ENCODE measurements at regions not wholly inside any gene's neighbourhood (a gene's known extent, or its start where the extent isn't known, plus 50 kb on each side); places are given as distances from the start of the nearest gene placed in this dataset.
"Not testable (repeated sequence)": the region's sequence is repeated elsewhere in the genome, so short reads cannot be mapped to it uniquely, and the experiment has no call there.

DNA sequence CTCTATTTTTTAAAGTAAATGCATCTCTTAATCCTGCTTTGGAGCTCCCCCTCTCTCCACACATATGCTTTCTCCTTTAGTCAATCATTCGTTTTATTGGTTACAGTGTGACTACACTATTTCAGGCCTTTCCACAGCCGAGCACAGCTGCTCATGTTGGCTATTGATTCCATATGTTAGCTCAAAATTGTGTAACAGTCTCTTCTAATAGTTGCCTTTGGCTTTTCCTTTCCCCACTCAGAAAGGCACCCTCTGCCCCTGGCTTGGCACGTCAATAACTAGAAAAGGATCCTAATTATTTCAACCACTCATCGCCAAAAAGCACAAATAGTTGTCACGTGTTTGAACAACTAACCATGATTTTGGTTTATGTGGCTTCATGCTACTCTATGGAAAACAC lies 410.3 kb upstream of the SLC35B3 start:
- Mint-ChIP-seq H3K27me3 (no peaks in the 10 kb centered on the region), H3K36me3 (ENCODE audit: insufficient read depth) (no peaks in the 10 kb centered on the region), H3K9me3 (peaks cover 14 to 16% of the 10 kb centered on the region in 2 donors), H3K4me3 (no peak overlapping the region), H3K27ac (no peak overlapping the region), H3K4me1 (ENCODE audit: low read depth in 2 of 2) (no peaks in the 10 kb centered on the region)
- no peak for ATAC-seq (replicated peaks)
- no peak for DNase-seq

DNA sequence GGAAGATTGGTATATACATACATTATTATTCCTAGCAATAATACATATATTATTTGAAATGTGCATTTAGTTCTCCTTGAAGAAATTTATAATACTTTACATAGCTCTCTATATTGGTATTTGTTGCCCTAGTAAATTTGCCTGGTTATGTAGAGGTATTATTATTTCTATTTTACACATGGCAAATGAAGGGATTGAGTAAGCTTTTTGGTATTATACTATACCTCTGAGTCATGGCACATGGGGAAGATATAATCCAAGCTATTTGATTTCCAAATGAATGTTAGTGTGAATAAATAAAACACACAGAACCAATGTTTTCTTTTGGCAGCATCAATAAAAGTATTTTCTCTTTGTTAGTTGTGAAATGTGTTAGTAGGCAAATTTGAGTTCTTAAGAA lies 409.6 kb upstream of the SLC35B3 start:
- Mint-ChIP-seq H3K27me3 (no peaks in the 10 kb centered on the region), H3K36me3 (ENCODE audit: insufficient read depth) (no peaks in the 10 kb centered on the region), H3K4me1 (ENCODE audit: low read depth in 2 of 2) (no peaks in the 10 kb centered on the region), H3K27ac (no peak overlapping the region), H3K9me3 (peaks cover 14 to 15% of the 10 kb centered on the region in 2 donors), H3K4me3 (no peak overlapping the region)
- ATAC-seq (replicated peaks) (no peak), DNase-seq (no peak)

GRCh38 chr6:8839626-8840025 lies 404.3 kb upstream of the SLC35B3 start:
- Mint-ChIP-seq H3K4me1 (ENCODE audit: low read depth in 2 of 2) (no peaks in the 10 kb centered on the region), H3K36me3 (ENCODE audit: insufficient read depth) (no peaks in the 10 kb centered on the region), H3K4me3 (no peak overlapping the region), H3K27me3 (no peaks in the 10 kb centered on the region), H3K9me3 (peaks cover 3 to 13% of the 10 kb centered on the region in 2 donors), H3K27ac (no peak overlapping the region)
- DNase-seq (no peak), ATAC-seq (replicated peaks) (no peak)

GRCh38 chr6:8837343-8837742 lies 402.0 kb upstream of the SLC35B3 start:
- Mint-ChIP-seq H3K27ac (no peak overlapping the region), H3K9me3 (peaks cover 0 to 6% of the 10 kb centered on the region in 2 donors), H3K4me3 (no peak overlapping the region), H3K36me3 (ENCODE audit: insufficient read depth) (no peaks in the 10 kb centered on the region), H3K27me3 (no peaks in the 10 kb centered on the region), H3K4me1 (ENCODE audit: low read depth in 2 of 2) (no peaks in the 10 kb centered on the region)
- ATAC-seq (replicated peaks), result no peak
- no peak for DNase-seq

- not testable (repeated sequence) for H3K4me1 Mint-ChIP-seq (ENCODE audit: low read depth in 2 of 2); H3K4me3 Mint-ChIP-seq; H3K36me3 Mint-ChIP-seq (ENCODE audit: insufficient read depth); H3K9me3 Mint-ChIP-seq; H3K27me3 Mint-ChIP-seq; DNase-seq; ATAC-seq (replicated peaks); H3K27ac Mint-ChIP-seq
Observed at GRCh38 chr6:8832695-8833094, 397.4 kb upstream of the SLC35B3 start.

- no peak for ATAC-seq (replicated peaks)
- H3K27me3 Mint-ChIP-seq, result no peaks in the 10 kb centered on the region
- no peak for DNase-seq
- H3K4me3 Mint-ChIP-seq, result no peak overlapping the region
- H3K9me3 Mint-ChIP-seq, result peaks cover 2 to 7% of the 10 kb centered on the region in 2 donors
- H3K36me3 Mint-ChIP-seq (ENCODE audit: insufficient read depth), result no peaks in the 10 kb centered on the region
- H3K4me1 Mint-ChIP-seq (ENCODE audit: low read depth in 2 of 2), result no peaks in the 10 kb centered on the region
- no peak overlapping the region for H3K27ac Mint-ChIP-seq
Observed at GRCh38 chr6:8831366-8832152, 396.2 kb upstream of the SLC35B3 start.

DNA sequence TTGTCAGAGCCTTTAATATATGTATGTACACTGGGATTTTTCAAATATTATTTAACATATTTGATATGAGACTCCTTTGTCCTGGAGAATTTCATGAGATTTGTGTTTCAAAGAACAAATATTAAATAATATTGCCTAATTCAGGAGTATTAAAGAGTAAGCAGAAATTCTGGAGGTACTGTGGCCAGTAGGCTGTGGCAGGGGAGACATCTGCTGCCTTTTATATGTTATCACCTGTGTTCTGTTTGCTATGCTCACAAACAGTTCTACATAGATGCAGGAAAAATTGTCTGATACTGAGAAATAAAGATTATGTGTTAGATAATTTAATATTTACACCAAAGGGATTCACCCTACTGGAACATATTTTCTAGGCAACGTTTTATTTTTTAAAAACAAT lies 395.4 kb upstream of the SLC35B3 start:
- H3K9me3 Mint-ChIP-seq, result peaks cover 6 to 7% of the 10 kb centered on the region in 2 donors
- H3K27ac Mint-ChIP-seq, result no peak overlapping the region
- H3K4me1 Mint-ChIP-seq (ENCODE audit: low read depth in 2 of 2), result no peaks in the 10 kb centered on the region
- H3K27me3 Mint-ChIP-seq, result no peaks in the 10 kb centered on the region
- no peak for DNase-seq
- no peak for ATAC-seq (replicated peaks)
- H3K36me3 Mint-ChIP-seq (ENCODE audit: insufficient read depth), result no peaks in the 10 kb centered on the region
- H3K4me3 Mint-ChIP-seq, result no peak overlapping the region

DNA sequence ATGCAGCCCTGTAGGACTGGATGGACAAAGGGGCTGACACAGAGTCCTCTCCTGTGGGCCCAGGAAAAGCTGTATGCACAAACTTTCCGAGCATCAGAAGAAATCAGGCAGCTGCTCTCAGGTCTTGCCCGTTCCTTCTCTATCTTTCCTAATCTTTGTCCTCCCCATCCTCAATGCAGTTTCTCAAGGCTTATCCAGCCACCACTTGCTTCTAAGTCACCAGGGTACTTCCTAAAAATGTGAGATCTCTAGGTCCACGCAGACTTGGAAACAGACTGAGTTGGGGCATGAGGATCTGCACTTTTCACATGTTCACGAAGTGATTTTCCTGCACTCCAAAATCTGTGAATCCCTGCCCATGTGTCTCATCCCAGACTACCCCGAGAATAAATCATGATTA lies 394.5 kb upstream of the SLC35B3 start:
- H3K4me1 Mint-ChIP-seq (ENCODE audit: low read depth in 2 of 2), result no peaks in the 10 kb centered on the region
- DNase-seq, result no peak
- H3K9me3 Mint-ChIP-seq, result peaks cover 6 to 7% of the 10 kb centered on the region in 2 donors
- H3K27me3 Mint-ChIP-seq, result no peaks in the 10 kb centered on the region
- H3K27ac Mint-ChIP-seq, result no peak overlapping the region
- no peaks in the 10 kb centered on the region for H3K36me3 Mint-ChIP-seq (ENCODE audit: insufficient read depth)
- H3K4me3 Mint-ChIP-seq, result no peak overlapping the region
- no peak for ATAC-seq (replicated peaks)

DNA sequence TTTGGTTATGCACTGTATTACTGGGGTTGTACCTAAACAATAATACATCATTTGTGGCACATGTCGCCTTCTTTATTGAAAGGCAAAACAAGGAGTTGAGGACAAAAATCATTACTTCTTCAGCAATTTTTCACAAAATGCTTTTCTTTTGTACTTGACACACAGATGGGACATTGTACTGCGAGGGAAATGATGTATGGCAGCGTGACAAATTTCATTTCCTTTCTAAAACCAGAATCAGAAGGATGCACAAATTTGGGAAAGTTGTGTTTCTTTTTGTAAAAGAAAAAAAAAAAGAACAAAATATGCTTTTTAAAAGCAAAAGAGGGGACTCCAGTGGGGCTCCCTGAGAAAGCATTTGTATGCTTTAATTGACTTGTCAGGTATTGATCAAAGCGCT lies 394.0 kb upstream of the SLC35B3 start:
- DNase-seq, result no peak
- no peak overlapping the region for H3K27ac Mint-ChIP-seq
- no peaks in the 10 kb centered on the region for H3K27me3 Mint-ChIP-seq
- no peak for ATAC-seq (replicated peaks)
- H3K4me1 Mint-ChIP-seq (ENCODE audit: low read depth in 2 of 2), result no peaks in the 10 kb centered on the region
- H3K36me3 Mint-ChIP-seq (ENCODE audit: insufficient read depth), result no peaks in the 10 kb centered on the region
- no peak overlapping the region for H3K4me3 Mint-ChIP-seq
- peaks cover 6 to 7% of the 10 kb centered on the region in 2 donors for H3K9me3 Mint-ChIP-seq

DNA sequence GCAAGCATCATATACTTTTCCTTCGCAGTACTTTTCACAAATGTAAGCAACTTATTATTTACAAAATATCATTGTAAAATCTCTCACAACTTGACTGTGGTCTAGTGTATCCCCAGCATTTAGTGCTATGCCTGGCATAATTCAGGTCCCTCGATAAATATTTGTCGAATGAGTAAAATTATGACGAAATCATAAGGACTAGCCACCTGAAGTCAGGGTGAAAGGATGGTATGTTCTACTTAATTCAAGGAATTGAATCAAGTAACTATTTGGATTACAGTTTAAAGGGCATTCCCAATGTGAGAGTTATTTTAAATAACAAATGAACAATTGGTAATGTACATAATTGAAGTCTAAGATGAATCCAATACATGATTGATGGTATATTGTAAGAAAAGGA lies 393.0 kb upstream of the SLC35B3 start:
- ATAC-seq (replicated peaks) (no peak), DNase-seq (no peak)
- Mint-ChIP-seq H3K4me3 (no peak overlapping the region), H3K9me3 (peaks cover 7 to 9% of the 10 kb centered on the region in 2 donors), H3K27ac (no peak overlapping the region), H3K36me3 (ENCODE audit: insufficient read depth) (no peaks in the 10 kb centered on the region), H3K27me3 (no peaks in the 10 kb centered on the region), H3K4me1 (ENCODE audit: low read depth in 2 of 2) (no peaks in the 10 kb centered on the region)

DNA sequence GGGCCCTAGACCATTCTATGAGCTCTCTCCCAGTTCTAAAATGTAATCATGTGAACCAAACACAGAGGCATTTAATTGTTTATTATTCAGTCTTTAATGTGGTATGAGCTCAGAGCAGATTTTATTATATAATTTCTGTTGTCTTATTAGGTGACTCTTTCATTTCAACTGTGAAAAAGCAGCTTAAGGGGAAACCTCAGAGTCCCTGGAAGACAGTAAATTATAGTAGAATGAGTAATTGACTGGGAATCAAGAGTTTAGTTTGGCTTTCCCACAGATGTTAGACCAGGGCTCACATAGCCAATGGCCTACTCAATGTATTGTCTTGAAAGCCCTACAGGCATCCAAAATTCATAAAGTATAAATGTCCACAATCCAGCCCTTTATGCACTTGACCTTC lies 390.4 kb upstream of the SLC35B3 start:
- Mint-ChIP-seq H3K4me3 (no peak overlapping the region), H3K27me3 (no peaks in the 10 kb centered on the region), H3K36me3 (ENCODE audit: insufficient read depth) (no peaks in the 10 kb centered on the region), H3K27ac (no peak overlapping the region), H3K4me1 (ENCODE audit: low read depth in 2 of 2) (no peaks in the 10 kb centered on the region), H3K9me3 (peaks cover 7 to 9% of the 10 kb centered on the region in 2 donors)
- DNase-seq (no peak), ATAC-seq (replicated peaks) (no peak)

- H3K27ac Mint-ChIP-seq, result no peak overlapping the region
- no peaks in the 10 kb centered on the region for H3K27me3 Mint-ChIP-seq
- no peaks in the 10 kb centered on the region for H3K36me3 Mint-ChIP-seq (ENCODE audit: insufficient read depth)
- no peak overlapping the region for H3K4me3 Mint-ChIP-seq
- peaks cover 0 to 11% of the 10 kb centered on the region in 2 donors for H3K9me3 Mint-ChIP-seq
- ATAC-seq (replicated peaks) (no peak), DNase-seq (no peak)
- H3K4me1 Mint-ChIP-seq (ENCODE audit: low read depth in 2 of 2), result no peaks in the 10 kb centered on the region
Observed at GRCh38 chr6:8821981-8822381, 386.6 kb upstream of the SLC35B3 start.

GRCh38 chr6:8820313-8820712 lies 385.0 kb upstream of the SLC35B3 start:
- ATAC-seq (replicated peaks) (no peak), DNase-seq (no peak)
- H3K4me1 Mint-ChIP-seq (ENCODE audit: low read depth in 2 of 2), result no peaks in the 10 kb centered on the region
- H3K27ac Mint-ChIP-seq, result no peak overlapping the region
- H3K9me3 Mint-ChIP-seq, result peaks cover 0 to 7% of the 10 kb centered on the region in 2 donors
- no peak overlapping the region for H3K4me3 Mint-ChIP-seq
- no peaks in the 10 kb centered on the region for H3K27me3 Mint-ChIP-seq
- H3K36me3 Mint-ChIP-seq (ENCODE audit: insufficient read depth), result no peaks in the 10 kb centered on the region

DNA sequence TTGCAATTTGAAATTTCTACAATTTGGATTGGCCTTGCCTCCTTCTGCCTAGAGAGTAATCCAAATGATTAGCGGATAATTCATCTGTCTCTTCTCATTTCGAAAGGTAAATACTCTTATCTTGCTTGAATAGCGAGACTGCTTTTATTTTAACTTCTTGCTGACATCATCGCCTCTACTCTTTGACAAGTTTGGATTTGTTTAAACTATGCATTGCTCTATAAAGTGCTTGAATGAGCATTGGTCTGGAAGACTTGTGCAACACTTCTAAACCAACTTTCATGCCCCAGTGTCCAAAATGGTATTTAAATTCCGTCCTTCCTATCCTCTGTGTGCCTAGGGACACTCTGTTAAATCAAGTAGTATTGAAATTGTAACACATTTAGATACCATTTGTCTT lies 384.1 kb upstream of the SLC35B3 start:
- Mint-ChIP-seq H3K36me3 (ENCODE audit: insufficient read depth) (no peaks in the 10 kb centered on the region), H3K9me3 (peaks cover 0 to 7% of the 10 kb centered on the region in 2 donors), H3K4me3 (no peak overlapping the region), H3K27ac (no peak overlapping the region), H3K4me1 (ENCODE audit: low read depth in 2 of 2) (no peaks in the 10 kb centered on the region), H3K27me3 (no peaks in the 10 kb centered on the region)
- DNase-seq, result no peak
- ATAC-seq (replicated peaks), result no peak

Data from effector memory CD8-positive, alpha-beta T cell (primary cell).